Fibroblast of lung (primary cell): ENCODE measurements at regions not wholly inside any gene's neighbourhood (a gene's known extent, or its start where the extent isn't known, plus 50 kb on each side); places are given as distances from the start of the nearest gene placed in this dataset.

ENCODE experiments used
- EZH2 ChIP-seq: IDR thresholded peaks from 2 replicates; pipeline ENCODE4 v1.5.1; 2012; ENCODE audit warnings: low read length, control low read depth, mild to moderate bottlenecking; ENCODE audit errors: missing control alignments
- TF ChIP-seq, protein P1 (sequence below), 2 donors: IDR thresholded peaks in 1 of 2; conservative IDR thresholded peaks in 1 of 2; 1 replicate in 1 of 2; 2 replicates in 1 of 2; pipeline ENCODE4 v1.5.1; 2011 to 2012; ENCODE audit warnings: low read length in 2 of 2, control low read depth in 1 of 2, inconsistent platforms in 1 of 2, low read depth in 1 of 2, mild to moderate bottlenecking in 1 of 2

DNA sequence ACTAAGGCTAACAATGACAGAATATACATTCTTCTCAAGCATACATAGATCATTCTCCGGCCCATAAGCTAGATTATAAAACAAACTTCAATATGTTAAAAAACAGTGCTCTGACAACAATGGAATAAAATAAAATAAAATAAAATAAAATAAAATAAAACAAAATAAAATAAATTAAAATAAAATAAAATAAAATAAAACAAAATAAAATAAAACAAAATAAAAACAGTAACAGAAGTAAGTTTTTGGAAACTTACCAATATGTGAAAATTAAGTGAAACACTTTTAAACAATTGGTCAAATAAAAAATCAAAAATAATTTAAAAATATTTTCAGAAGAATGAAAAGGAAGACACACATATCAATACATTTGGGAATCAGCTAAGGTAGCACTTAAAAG lies 1785.8 kb upstream of the PCDH20 start:
- TF ChIP-seq, protein P1, sequence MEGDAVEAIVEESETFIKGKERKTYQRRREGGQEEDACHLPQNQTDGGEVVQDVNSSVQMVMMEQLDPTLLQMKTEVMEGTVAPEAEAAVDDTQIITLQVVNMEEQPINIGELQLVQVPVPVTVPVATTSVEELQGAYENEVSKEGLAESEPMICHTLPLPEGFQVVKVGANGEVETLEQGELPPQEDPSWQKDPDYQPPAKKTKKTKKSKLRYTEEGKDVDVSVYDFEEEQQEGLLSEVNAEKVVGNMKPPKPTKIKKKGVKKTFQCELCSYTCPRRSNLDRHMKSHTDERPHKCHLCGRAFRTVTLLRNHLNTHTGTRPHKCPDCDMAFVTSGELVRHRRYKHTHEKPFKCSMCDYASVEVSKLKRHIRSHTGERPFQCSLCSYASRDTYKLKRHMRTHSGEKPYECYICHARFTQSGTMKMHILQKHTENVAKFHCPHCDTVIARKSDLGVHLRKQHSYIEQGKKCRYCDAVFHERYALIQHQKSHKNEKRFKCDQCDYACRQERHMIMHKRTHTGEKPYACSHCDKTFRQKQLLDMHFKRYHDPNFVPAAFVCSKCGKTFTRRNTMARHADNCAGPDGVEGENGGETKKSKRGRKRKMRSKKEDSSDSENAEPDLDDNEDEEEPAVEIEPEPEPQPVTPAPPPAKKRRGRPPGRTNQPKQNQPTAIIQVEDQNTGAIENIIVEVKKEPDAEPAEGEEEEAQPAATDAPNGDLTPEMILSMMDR (conservative IDR thresholded peaks at IDR 0.05 in 1 of 2, IDR thresholded peaks at IDR 0.05 in 1 of 2; ENCODE audit: low read depth in 1 of 2, low read length in 2 of 2) = no peak
- TF ChIP-seq EZH2 = no peak
